Activated CD4-positive, CD25-positive, alpha-beta regulatory T cell treated with anti-CD3 and anti-CD28 coated beads, Interleukin-2, amount 50 U/mL, for 24 hours (primary cell): ENCODE measurements at regions not wholly inside any gene's neighbourhood (a gene's known extent, or its start where the extent isn't known, plus 50 kb on each side); places are given as distances from the start of the nearest gene placed in this dataset.

Experiments
- ATAC-seq, 2 donors: fragments of 150-1000 bp; cut with Tn5 transposase; one replicate each; pipeline ENCODE4 v1.10.0; 2021; ENCODE audit warnings: mild to moderate bottlenecking in 1 of 2, moderate library complexity in 1 of 2

- ATAC-seq: no peak
These were observed 454.0 kb downstream of the NBAS start for GRCh38 chr2:15107137-15107536.

GRCh38 chr2:15111718-15112117 lies 449.4 kb downstream of the NBAS start:
- ATAC-seq: no peak

- ATAC-seq: no peak
These were observed 448.9 kb downstream of the NBAS start for GRCh38 chr2:15112216-15112615.

- no peak for ATAC-seq
These were observed 445.4 kb downstream of the NBAS start for GRCh38 chr2:15115776-15116175.

- ATAC-seq: no peak
These were observed 444.3 kb downstream of the NBAS start for GRCh38 chr2:15116830-15117229.
